Stimulated activated CD4-positive, alpha-beta T cell treated with anti-CD3 and anti-CD28 coated beads, Interleukin-15, amount 100 ng/mL, for 24 hours (primary cell): ENCODE measurements at regions not wholly inside any gene's neighbourhood (a gene's known extent, or its start where the extent isn't known, plus 50 kb on each side); places are given as distances from the start of the nearest gene placed in this dataset.
"Not testable (repeated sequence)": the region's sequence is repeated elsewhere in the genome, so short reads cannot be mapped to it uniquely, and the experiment has no call there.

Source experiments
- DNase-seq: peaks from one replicate; pipeline ENCODE4 v3.0.0-alpha.2; 2020

- DNase-seq: no peak
These were observed 201.7 kb downstream of the TXNL1 start for GRCh38 chr18:56436651-56437050.

GRCh38 chr18:56433919-56434318 lies 204.5 kb downstream of the TXNL1 start:
- DNase-seq: no peak

- DNase-seq: no peak
These were observed 206.8 kb downstream of the TXNL1 start for GRCh38 chr18:56431551-56431950.

- DNase-seq: no peak
These were observed 214.8 kb downstream of the TXNL1 start for GRCh38 chr18:56423626-56424025.

GRCh38 chr18:56421647-56422046 lies 216.7 kb downstream of the TXNL1 start:
- no peak for DNase-seq

GRCh38 chr18:56420868-56421267 lies 217.5 kb downstream of the TXNL1 start:
- not testable (repeated sequence) for DNase-seq

- DNase-seq: no peak
These were observed 224.0 kb downstream of the TXNL1 start for GRCh38 chr18:56414357-56414756.

GRCh38 chr18:56413862-56414261 lies 224.5 kb downstream of the TXNL1 start:
- no peak for DNase-seq

- no peak for DNase-seq
These were observed 225.4 kb downstream of the TXNL1 start for GRCh38 chr18:56412951-56413350.

GRCh38 chr18:56409736-56410135 lies 228.7 kb downstream of the TXNL1 start:
- no peak for DNase-seq

GRCh38 chr18:56407646-56408180 lies 230.7 kb downstream of the TXNL1 start:
- DNase-seq: no peak

GRCh38 chr18:56402872-56403516 lies 235.4 kb downstream of the TXNL1 start:
- DNase-seq: no peak

GRCh38 chr18:56393870-56394269 lies 244.5 kb downstream of the TXNL1 start:
- no peak for DNase-seq

- DNase-seq: no peak
These were observed 246.3 kb downstream of the TXNL1 start for GRCh38 chr18:56391931-56392590.

GRCh38 chr18:56390626-56391025 lies 247.8 kb downstream of the TXNL1 start:
- DNase-seq: no peak

GRCh38 chr18:56389190-56389589 lies 249.2 kb downstream of the TXNL1 start:
- DNase-seq: no peak

GRCh38 chr18:56388571-56388970 lies 249.8 kb downstream of the TXNL1 start:
- DNase-seq: no peak

GRCh38 chr18:56386856-56387255 lies 251.5 kb downstream of the TXNL1 start:
- DNase-seq: no peak

GRCh38 chr18:56383349-56383748 lies 255.0 kb downstream of the TXNL1 start:
- DNase-seq: no peak

GRCh38 chr18:56382541-56382940 lies 255.9 kb downstream of the TXNL1 start:
- no peak for DNase-seq

- no peak for DNase-seq
These were observed 257.2 kb downstream of the TXNL1 start for GRCh38 chr18:56381196-56381595.

- no peak for DNase-seq
These were observed 257.7 kb downstream of the TXNL1 start for GRCh38 chr18:56380685-56381084.

- no peak for DNase-seq
These were observed 259.1 kb downstream of the TXNL1 start for GRCh38 chr18:56379256-56379655.

GRCh38 chr18:56377231-56377630 lies 261.2 kb downstream of the TXNL1 start:
- DNase-seq: no peak
